PFSK-1 (cell line): ENCODE measurements at regions not wholly inside any gene's neighbourhood (a gene's known extent, or its start where the extent isn't known, plus 50 kb on each side); places are given as distances from the start of the nearest gene placed in this dataset.

Source experiments
- FOXP2 ChIP-seq: optimal IDR thresholded peaks from 2 replicates; pipeline ENCODE3; 2011; ENCODE audit warnings: borderline replicate concordance, control low read depth, inconsistent platforms; ENCODE audit not compliant: insufficient read depth; ENCODE audit errors: extremely low read length, extremely low read depth
- POLR2AphosphoS5 ChIP-seq: IDR thresholded peaks from 2 replicates; pipeline ENCODE4 v1.6.1; 2012; ENCODE audit warnings: low read depth, mild to moderate bottlenecking, control low read depth, low read length, moderate library complexity
- REST ChIP-seq, 2 experiments: IDR thresholded peaks; 2 replicates each; pipeline versions ENCODE4 v1.6.1 to v1.8.0; 2011 to 2012; ENCODE audit warnings: low read depth in 2 of 2, low read length in 2 of 2, control low read depth in 1 of 2, inconsistent platforms in 1 of 2, mild to moderate bottlenecking in 1 of 2, moderate library complexity in 1 of 2; ENCODE audit not compliant: insufficient read depth in 1 of 2
- SIN3A ChIP-seq: IDR thresholded peaks from 2 replicates; pipeline ENCODE4 v1.6.1; 2012; ENCODE audit warnings: mild to moderate bottlenecking, low read length, moderate library complexity, borderline replicate concordance; ENCODE audit not compliant: insufficient read depth
- TAF1 ChIP-seq: IDR thresholded peaks from 2 replicates; pipeline ENCODE4 v1.6.1; 2012; ENCODE audit warnings: low read length, control low read depth, borderline replicate concordance; ENCODE audit not compliant: insufficient read depth

DNA sequence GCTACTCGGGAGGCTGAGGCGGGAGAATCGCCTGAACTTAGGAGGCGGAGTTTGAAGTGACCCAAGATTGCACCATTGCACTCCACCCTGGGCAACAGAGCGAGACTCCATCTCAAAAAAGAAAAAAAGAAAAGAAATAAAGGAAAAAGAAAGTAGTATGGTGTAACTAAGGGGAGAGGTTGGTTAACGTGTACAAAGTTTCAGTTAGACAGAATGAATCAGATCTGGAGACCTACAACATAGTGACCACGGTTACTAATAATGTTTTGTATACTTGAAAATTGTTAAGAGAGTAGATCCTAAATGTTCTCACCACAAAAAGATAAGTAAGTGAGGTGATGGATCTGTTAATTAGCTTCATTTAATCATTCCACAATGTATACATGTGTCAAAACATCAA lies 1208.8 kb downstream of the VRK1 start:
- TF ChIP-seq FOXP2 (no peak), SIN3A (no peak), TAF1 (no peak), REST (IDR thresholded peaks at IDR 0.05; ENCODE audit: insufficient read depth in 1 of 2, low read depth in 2 of 2, low read length in 2 of 2) (no peak), POLR2AphosphoS5 (no peak)

DNA sequence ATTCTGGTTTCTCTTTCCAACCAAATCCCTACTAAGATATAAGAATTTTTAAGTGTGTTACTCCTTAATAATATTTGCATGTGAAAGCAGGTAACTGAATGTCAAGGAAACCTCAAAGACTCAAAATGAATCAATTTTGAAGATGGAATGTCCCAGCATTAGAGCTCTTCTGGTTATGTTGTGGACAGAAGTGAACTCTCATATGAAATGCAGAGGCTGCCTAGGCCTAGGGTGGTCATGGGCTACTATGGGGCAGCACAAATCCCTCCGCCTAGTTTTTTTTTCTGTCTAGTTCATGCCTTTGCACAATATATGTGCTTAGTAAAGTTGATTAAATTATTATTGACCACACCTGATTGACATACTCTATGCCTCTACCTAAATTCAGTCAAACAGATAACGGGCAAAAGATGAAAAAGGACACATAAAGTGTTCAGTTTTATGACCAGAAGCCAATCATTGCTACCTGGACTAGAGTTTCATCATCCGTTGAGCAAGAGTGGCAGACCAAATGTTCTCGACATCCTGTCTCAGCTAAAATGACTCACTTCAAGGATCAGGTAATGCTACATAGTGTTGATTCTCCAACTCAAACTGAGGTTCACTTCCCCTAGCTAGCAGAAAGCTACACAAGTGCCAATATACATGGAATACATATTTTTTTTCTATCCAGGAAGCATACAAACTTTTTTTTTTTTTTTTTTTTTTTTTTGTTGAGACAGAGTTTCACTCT lies 1211.4 kb downstream of the VRK1 start:
- TF ChIP-seq TAF1 (no peak), FOXP2 (no peak), SIN3A (no peak), REST (IDR thresholded peaks at IDR 0.05; ENCODE audit: insufficient read depth in 1 of 2, low read depth in 2 of 2, low read length in 2 of 2) (no peak), POLR2AphosphoS5 (no peak)

DNA sequence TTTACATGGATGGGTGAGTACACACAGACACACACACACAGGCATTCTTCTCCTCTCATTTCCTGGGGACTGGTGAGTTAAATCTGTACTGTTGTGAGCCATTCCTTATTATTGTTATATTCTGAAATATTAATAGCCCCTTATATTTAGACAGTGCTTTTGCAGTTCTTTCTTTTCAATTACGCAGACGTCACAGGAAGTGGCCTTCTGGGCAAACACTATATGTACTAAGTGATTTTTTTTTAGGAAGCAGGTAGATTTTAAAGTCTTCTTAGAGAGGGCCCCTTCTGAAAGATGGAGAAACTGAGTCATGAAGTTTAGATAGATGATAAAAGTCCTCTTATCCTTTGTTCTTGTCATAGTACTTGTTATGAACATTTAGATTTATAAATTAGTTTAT lies 1213.6 kb downstream of the VRK1 start:
- TF ChIP-seq SIN3A, result no peak
- no peak for TF ChIP-seq FOXP2
- no peak for TF ChIP-seq POLR2AphosphoS5
- TF ChIP-seq REST (IDR thresholded peaks at IDR 0.05; ENCODE audit: insufficient read depth in 1 of 2, low read depth in 2 of 2, low read length in 2 of 2), result no peak
- no peak for TF ChIP-seq TAF1

- TF ChIP-seq REST (IDR thresholded peaks at IDR 0.05; ENCODE audit: insufficient read depth in 1 of 2, low read depth in 2 of 2, low read length in 2 of 2) (no peak), FOXP2 (no peak), SIN3A (no peak), POLR2AphosphoS5 (no peak), TAF1 (no peak)
Measured at GRCh38 chr14:98014851-98015615, 1217.9 kb downstream of the VRK1 start.
